Panc1 (cell line): ENCODE measurements at regions not wholly inside any gene's neighbourhood (a gene's known extent, or its start where the extent isn't known, plus 50 kb on each side); places are given as distances from the start of the nearest gene placed in this dataset.

ENCODE experiments used
- CTCF ChIP-seq: fragments of 450-650 bp; IDR thresholded peaks from 2 replicates; pipeline ENCODE4 v1.5.1; 2017; ENCODE audit warnings: mild to moderate bottlenecking
- POLR2AphosphoS5 ChIP-seq: IDR thresholded peaks from 2 replicates; pipeline ENCODE4 v1.6.1; 2012; ENCODE audit warnings: mild to moderate bottlenecking, low read depth, low read length, moderate library complexity
- REST ChIP-seq, 2 experiments: IDR thresholded peaks; 2 replicates each; pipeline ENCODE4 v1.6.1; 2011 to 2012; ENCODE audit warnings: low read depth in 2 of 2, control low read depth in 1 of 2, low read length in 1 of 2, mild to moderate bottlenecking in 1 of 2, moderate library complexity in 1 of 2; ENCODE audit not compliant: insufficient read depth in 1 of 2
- SIN3A ChIP-seq: IDR thresholded peaks from 2 replicates; pipeline ENCODE4 v1.6.1; 2012; ENCODE audit warnings: low read depth, mild to moderate bottlenecking, low read length, moderate library complexity, borderline replicate concordance; ENCODE audit not compliant: insufficient read depth
- TCF7L2 ChIP-seq: IDR thresholded peaks from 2 replicates; pipeline ENCODE4 v1.6.1; 2011; ENCODE audit warnings: mild to moderate bottlenecking, low read depth, low read length, inconsistent platforms

- TF ChIP-seq CTCF (no peak), TCF7L2 (no peak), POLR2AphosphoS5 (no peak), SIN3A (no peak), REST (IDR thresholded peaks at IDR 0.05; ENCODE audit: insufficient read depth in 1 of 2, low read depth in 2 of 2, low read length in 1 of 2) (no peak)
Measured at GRCh38 chr7:81459485-81459884, 310.4 kb downstream of the HGF start.
